Stimulated activated CD8-positive, alpha-beta memory T cell treated with anti-CD3 and anti-CD28 coated beads, Interleukin-4, amount 100 ng/mL, for 48 hours (primary cell): ENCODE measurements at regions not wholly inside any gene's neighbourhood (a gene's known extent, or its start where the extent isn't known, plus 50 kb on each side); places are given as distances from the start of the nearest gene placed in this dataset.
"Not testable (repeated sequence)": the region's sequence is repeated elsewhere in the genome, so short reads cannot be mapped to it uniquely, and the experiment has no call there.

ENCODE experiments used
- DNase-seq: peaks from one replicate; pipeline ENCODE4 v3.0.0-alpha.2; 2020

- no peak for DNase-seq
These were observed 1142.3 kb downstream of the NXPH1 start for GRCh38 chr7:9575716-9576115.

GRCh38 chr7:9582824-9583223 lies 1149.4 kb downstream of the NXPH1 start:
- no peak for DNase-seq

GRCh38 chr7:9598411-9598810 lies 1165.0 kb downstream of the NXPH1 start:
- DNase-seq: no peak

- no peak for DNase-seq
These were observed 1167.6 kb downstream of the NXPH1 start for GRCh38 chr7:9600974-9601373.

- DNase-seq: no peak
These were observed 1169.9 kb downstream of the NXPH1 start for GRCh38 chr7:9603291-9603690.

- DNase-seq: no peak
These were observed 1175.2 kb downstream of the NXPH1 start for GRCh38 chr7:9608560-9608959.

GRCh38 chr7:9620899-9621298 lies 1187.5 kb downstream of the NXPH1 start:
- DNase-seq: not testable (repeated sequence)

GRCh38 chr7:9621306-9621902 lies 1188.0 kb downstream of the NXPH1 start:
- not testable (repeated sequence) for DNase-seq

GRCh38 chr7:9621927-9622326 lies 1188.5 kb downstream of the NXPH1 start:
- DNase-seq: no peak

- no peak for DNase-seq
These were observed 1192.5 kb downstream of the NXPH1 start for GRCh38 chr7:9625953-9626352.

GRCh38 chr7:9645756-9646155 lies 1212.3 kb downstream of the NXPH1 start:
- DNase-seq: no peak

- DNase-seq: no peak
These were observed 1223.8 kb downstream of the NXPH1 start for GRCh38 chr7:9657257-9657656.

GRCh38 chr7:9671979-9672917 lies 1238.8 kb downstream of the NXPH1 start:
- no peak for DNase-seq

GRCh38 chr7:9680713-9681112 lies 1247.3 kb downstream of the NXPH1 start:
- DNase-seq: no peak

GRCh38 chr7:9681284-9681683 lies 1247.9 kb downstream of the NXPH1 start:
- no peak for DNase-seq

GRCh38 chr7:9691286-9691685 lies 1257.9 kb downstream of the NXPH1 start:
- DNase-seq: no peak

GRCh38 chr7:9698375-9698774 lies 1265.0 kb downstream of the NXPH1 start:
- DNase-seq: no peak

- no peak for DNase-seq
These were observed 1264.5 kb upstream of the PHF14 start for GRCh38 chr7:9709216-9709615.

- DNase-seq: no peak
These were observed 1262.3 kb upstream of the PHF14 start for GRCh38 chr7:9711259-9711918.

- no peak for DNase-seq
These were observed 1255.5 kb upstream of the PHF14 start for GRCh38 chr7:9718071-9718661.

- no peak for DNase-seq
These were observed 1254.4 kb upstream of the PHF14 start for GRCh38 chr7:9719303-9719702.

- no peak for DNase-seq
These were observed 1254.0 kb upstream of the PHF14 start for GRCh38 chr7:9719721-9720120.

- DNase-seq: not testable (repeated sequence)
These were observed 1247.6 kb upstream of the PHF14 start for GRCh38 chr7:9725940-9726663.
